Keratinocyte (primary cell): ENCODE measurements at regions not wholly inside any gene's neighbourhood (a gene's known extent, or its start where the extent isn't known, plus 50 kb on each side); places are given as distances from the start of the nearest gene placed in this dataset.

ENCODE experiments used
- CTCF ChIP-seq, 3 experiments: IDR thresholded peaks in 1 of 3; conservative IDR thresholded peaks in 1 of 3; optimal IDR thresholded peaks in 1 of 3; 2 replicates in 2 of 3; 3 replicates in 1 of 3; pipeline versions ENCODE3 to v1.5.1; 2011; ENCODE audit warnings: low read length in 3 of 3, mild to moderate bottlenecking in 3 of 3, moderate library complexity in 2 of 3, control low read depth in 1 of 3, inconsistent platforms in 1 of 3; ENCODE audit not compliant: insufficient read depth in 2 of 3; ENCODE audit errors: extremely low read depth in 1 of 3
- EZH2 ChIP-seq: IDR thresholded peaks from one replicate; pipeline ENCODE4 v1.6.1; 2012; ENCODE audit warnings: inconsistent platforms, mild to moderate bottlenecking, low read length, moderate library complexity

GRCh38 chr16:59455497-59455896 lies 721.4 kb upstream of the GOT2 start:
- no peak for TF ChIP-seq CTCF (optimal IDR thresholded peaks at IDR 0.05 in 1 of 3, IDR thresholded peaks at IDR 0.05 in 1 of 3, conservative IDR thresholded peaks at IDR 0.05 in 1 of 3; ENCODE audit: extremely low read depth in 1 of 3, insufficient read depth in 2 of 3, low read length in 3 of 3)
- TF ChIP-seq EZH2 = no peak
